GM18498 (cell line): ENCODE measurements at regions not wholly inside any gene's neighbourhood (a gene's known extent, or its start where the extent isn't known, plus 50 kb on each side); places are given as distances from the start of the nearest gene placed in this dataset.

Experiments
- ATAC-seq: cut with Tn5 transposase; IDR thresholded peaks from one replicate; pipeline ENCODE4 v1.9.1; 2021; ENCODE audit warnings: mild to moderate bottlenecking, moderate library complexity; ENCODE audit not compliant: unreplicated experiment

DNA sequence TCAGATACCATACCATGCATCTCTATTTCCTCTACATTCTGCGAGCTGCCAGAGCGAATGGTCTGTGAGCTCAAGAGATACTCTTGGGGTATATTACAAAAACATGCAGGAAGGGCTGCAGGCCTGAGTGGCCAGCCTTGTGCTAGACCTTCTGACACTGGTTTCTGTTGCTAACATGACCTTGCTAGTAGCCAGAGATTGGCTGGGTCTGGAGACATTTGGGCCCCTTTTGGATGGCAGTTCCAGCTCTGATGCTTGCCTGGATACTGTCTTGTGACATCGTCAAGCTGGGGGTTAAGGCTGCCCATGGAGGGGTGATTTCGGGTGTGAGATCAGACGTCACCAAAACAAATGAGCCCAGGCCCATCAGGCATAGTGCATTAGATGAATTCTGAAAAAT lies 56.1 kb upstream of the FSTL4 start:
- ATAC-seq, result no peak

- ATAC-seq, result no peak
Observed at GRCh38 chr5:133667217-133667616, 54.9 kb upstream of the FSTL4 start.

- ATAC-seq, result no peak
Observed at GRCh38 chr5:133665571-133665970, 53.2 kb upstream of the FSTL4 start.

DNA sequence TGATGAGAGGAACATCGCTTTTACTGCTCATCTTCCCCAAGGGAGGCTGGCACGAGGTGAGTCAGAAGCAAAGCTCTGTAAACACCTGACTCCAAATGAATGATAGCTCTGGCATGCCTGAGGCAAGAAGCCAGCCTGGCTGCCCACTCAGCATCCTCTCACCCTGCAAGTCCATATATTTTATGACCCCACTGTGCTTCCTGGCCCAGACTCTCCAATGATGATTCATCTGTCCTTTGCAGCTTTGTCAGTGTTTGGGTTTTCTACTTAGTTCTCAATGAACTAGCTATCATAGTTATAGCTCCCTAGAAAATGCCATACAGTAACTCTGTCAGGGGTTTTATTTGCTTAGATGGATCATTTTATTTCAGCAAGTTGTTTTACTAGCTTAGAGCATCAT lies 52.1 kb upstream of the FSTL4 start:
- ATAC-seq, result no peak

DNA sequence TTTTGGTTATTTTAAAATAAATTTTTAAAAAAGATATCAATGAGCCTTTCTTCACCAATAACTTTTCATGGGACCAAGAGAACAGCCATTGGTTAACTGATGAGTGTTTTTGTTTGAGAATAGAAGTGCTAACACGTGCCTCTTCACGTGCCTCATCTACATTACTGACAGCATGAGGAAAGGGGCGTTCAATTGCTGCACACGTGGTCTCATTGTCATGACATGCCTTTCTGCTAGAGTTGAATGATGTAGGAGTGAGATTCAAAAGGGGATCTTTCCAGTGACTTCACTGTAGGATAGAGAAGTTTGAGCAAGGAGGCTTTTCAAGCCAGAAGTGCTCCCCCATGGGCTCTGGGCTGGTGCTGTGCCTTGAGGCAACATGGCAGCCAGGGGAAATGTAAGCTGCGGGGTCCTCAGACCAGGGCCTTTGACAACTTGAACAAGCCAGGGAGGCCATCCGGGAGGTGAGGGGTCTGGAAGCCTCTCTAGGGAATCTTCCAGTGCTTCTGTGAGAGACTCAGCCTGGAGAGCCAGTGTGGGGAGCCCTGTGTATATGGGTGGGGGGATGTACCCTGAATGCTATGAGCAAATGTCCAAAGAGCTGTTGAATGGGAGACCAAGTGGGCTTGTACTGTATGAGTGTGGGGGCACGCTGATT lies 51.2 kb upstream of the FSTL4 start:
- no peak for ATAC-seq

DNA sequence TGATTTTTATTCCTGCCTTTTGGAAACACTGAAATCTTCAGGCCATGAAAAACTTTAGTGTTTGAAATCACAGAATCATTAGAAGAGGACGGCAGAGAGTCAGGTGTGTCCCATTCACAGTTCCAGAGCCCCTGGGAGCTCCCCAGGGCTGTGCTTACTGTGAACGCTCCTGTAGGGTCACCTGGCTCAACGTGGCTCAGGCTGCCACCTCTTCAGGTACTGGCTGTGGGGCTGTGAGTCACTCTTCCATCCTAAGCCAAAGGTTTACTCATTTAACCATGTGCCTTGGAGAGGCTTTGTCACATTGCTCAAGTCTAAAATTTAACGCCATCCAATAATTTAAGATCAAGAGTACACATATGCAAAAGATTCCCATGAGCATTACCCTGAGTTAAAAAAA lies 50.2 kb upstream of the FSTL4 start:
- no peak for ATAC-seq
